Peyer's patch (tissue), 4 donors: ENCODE measurements at regions not wholly inside any gene's neighbourhood (a gene's known extent, or its start where the extent isn't known, plus 50 kb on each side); places are given as distances from the start of the nearest gene placed in this dataset.

Experiments used
- CTCF ChIP-seq, 6 experiments: fragments of 450-650 bp in 4 of 6; fragments of 200-600 bp in 2 of 6; sonication (generic) in 1 of 6; IDR thresholded peaks; one replicate each; pipeline ENCODE4 v1.5.1; 2017 to 2019; ENCODE audit warnings: antibody characterized with exemption in 6 of 6, mild to moderate bottlenecking in 3 of 6, moderate library complexity in 1 of 6
- POLR2A ChIP-seq, 2 donors: fragments of 450-650 bp; IDR thresholded peaks; one replicate each; pipeline ENCODE4 v1.5.1; 2017; ENCODE audit warnings: antibody characterized with exemption in 2 of 2, mild to moderate bottlenecking in 2 of 2, moderate library complexity in 2 of 2

GRCh38 chr22:49425356-49425755 lies 402.3 kb downstream of the BRD1 start:
- TF ChIP-seq CTCF (IDR thresholded peaks at IDR 0.05) (no peak), POLR2A (IDR thresholded peaks at IDR 0.05) (no peak)
